Testis (tissue), 2 donors: ENCODE measurements at regions not wholly inside any gene's neighbourhood (a gene's known extent, or its start where the extent isn't known, plus 50 kb on each side); places are given as distances from the start of the nearest gene placed in this dataset.

Experiments used
- POLR2A ChIP-seq: fragments of 450-650 bp; IDR thresholded peaks from one replicate; pipeline ENCODE4 v1.6.1; 2017; ENCODE audit warnings: antibody characterized with exemption, mild to moderate bottlenecking, moderate library complexity
- TF ChIP-seq, protein P1 (sequence below), 3 experiments: fragments of 450-650 bp in 2 of 3; fragments of 200-600 bp in 1 of 3; sonication (generic) in 1 of 3; IDR thresholded peaks; one replicate each; pipeline ENCODE4 v1.5.1; 2016 to 2019; ENCODE audit warnings: antibody characterized with exemption in 3 of 3, mild to moderate bottlenecking in 2 of 3, moderate library complexity in 1 of 3

DNA sequence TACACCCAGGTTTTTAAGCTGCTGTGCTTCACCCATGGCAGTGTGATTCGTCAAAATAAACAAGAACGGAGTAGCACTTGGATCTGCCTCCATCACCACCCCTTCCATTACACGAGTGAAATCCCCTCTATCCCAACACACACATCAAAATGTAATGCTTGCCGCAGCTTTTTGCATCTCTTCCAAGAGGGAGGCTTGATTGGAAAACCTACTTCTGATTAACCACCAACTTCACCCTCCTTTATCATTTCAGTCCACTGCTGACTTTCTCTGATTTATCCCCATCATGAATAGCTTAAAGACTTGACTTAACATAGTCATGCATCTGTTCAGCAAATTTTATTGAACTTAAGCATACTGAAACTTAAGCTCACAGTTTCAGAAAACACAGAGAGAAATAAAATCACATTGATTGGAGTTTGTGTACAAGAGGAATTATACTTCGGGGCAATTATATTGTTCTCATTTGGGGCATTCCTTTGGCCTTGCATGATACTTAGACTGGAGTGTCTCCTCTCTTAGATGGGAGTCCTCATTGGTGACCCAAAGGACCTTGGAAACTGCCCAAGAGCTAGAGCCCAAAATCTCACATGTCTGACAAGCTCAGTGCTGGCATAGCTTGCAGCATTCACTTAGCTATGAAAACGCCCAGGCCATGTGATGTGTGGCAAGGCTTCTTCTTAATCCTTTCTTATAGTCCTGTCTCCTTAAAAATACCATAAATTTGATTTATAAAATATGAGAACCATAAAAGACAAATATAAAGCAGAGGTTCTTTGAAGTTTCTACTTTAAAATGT, 124.3 kb upstream of the UMPS start:
- no peak for TF ChIP-seq POLR2A
- TF ChIP-seq, protein P1, sequence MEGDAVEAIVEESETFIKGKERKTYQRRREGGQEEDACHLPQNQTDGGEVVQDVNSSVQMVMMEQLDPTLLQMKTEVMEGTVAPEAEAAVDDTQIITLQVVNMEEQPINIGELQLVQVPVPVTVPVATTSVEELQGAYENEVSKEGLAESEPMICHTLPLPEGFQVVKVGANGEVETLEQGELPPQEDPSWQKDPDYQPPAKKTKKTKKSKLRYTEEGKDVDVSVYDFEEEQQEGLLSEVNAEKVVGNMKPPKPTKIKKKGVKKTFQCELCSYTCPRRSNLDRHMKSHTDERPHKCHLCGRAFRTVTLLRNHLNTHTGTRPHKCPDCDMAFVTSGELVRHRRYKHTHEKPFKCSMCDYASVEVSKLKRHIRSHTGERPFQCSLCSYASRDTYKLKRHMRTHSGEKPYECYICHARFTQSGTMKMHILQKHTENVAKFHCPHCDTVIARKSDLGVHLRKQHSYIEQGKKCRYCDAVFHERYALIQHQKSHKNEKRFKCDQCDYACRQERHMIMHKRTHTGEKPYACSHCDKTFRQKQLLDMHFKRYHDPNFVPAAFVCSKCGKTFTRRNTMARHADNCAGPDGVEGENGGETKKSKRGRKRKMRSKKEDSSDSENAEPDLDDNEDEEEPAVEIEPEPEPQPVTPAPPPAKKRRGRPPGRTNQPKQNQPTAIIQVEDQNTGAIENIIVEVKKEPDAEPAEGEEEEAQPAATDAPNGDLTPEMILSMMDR (IDR thresholded peaks at IDR 0.05), result no peak
